Nephron progenitor cell (in vitro differentiated cells): ENCODE measurements at regions not wholly inside any gene's neighbourhood (a gene's known extent, or its start where the extent isn't known, plus 50 kb on each side); places are given as distances from the start of the nearest gene placed in this dataset.

Experiments
- DNase-seq: peaks from one replicate; pipeline ENCODE4 v3.0.0; 2021
- H3K27ac Mint-ChIP-seq: 2 replicates; pipeline ENCODE4 v1.8.0; 2021; ENCODE audit warnings: mild to moderate bottlenecking, moderate library complexity, mixed read lengths
- H3K27me3 Mint-ChIP-seq: 2 replicates; pipeline ENCODE4 v1.8.0; 2021; ENCODE audit warnings: mild to moderate bottlenecking, low read depth, mixed read lengths; ENCODE audit not compliant: poor library complexity
- H3K36me3 Mint-ChIP-seq: 2 replicates; pipeline ENCODE4 v1.8.0; 2021; ENCODE audit warnings: low read depth, mixed read lengths
- H3K4me1 Mint-ChIP-seq: 2 replicates; pipeline ENCODE4 v1.8.0; 2021; ENCODE audit warnings: mixed read lengths
- H3K4me3 Mint-ChIP-seq: 2 replicates; pipeline ENCODE4 v1.8.0; 2021; ENCODE audit warnings: mild to moderate bottlenecking, moderate library complexity, mixed read lengths
- H3K9me3 Mint-ChIP-seq: 2 replicates; pipeline ENCODE4 v1.8.0; 2021; ENCODE audit warnings: mild to moderate bottlenecking, moderate library complexity, mixed read lengths
- CTCF ChIP-seq: fragments of 200-600 bp; sonication (generic); IDR thresholded peaks from 2 replicates; pipeline ENCODE4 v1.5.0; 2021; ENCODE audit warnings: antibody characterized with exemption

GRCh38 chr18:73942956-73943355, 204.7 kb downstream of the FBXO15 start:
- H3K27ac Mint-ChIP-seq: no peak overlapping the region

GRCh38 chr18:73942081-73942625, 205.5 kb downstream of the FBXO15 start:
- peaks cover 10% of the 10 kb centered on the region for H3K27me3 Mint-ChIP-seq

More at GRCh38 chr18:73942956-73943355, 204.7 kb downstream of the FBXO15 start:
- Mint-ChIP-seq H3K27me3 (peaks cover 10% of the 10 kb centered on the region), H3K4me1 (peaks cover 25% of the 10 kb centered on the region), H3K36me3 (no peaks in the 10 kb centered on the region), H3K9me3 (peaks cover 5% of the 10 kb centered on the region), H3K4me3 (no peak overlapping the region)
- TF ChIP-seq CTCF: no peak
- no peak for DNase-seq

DNA sequence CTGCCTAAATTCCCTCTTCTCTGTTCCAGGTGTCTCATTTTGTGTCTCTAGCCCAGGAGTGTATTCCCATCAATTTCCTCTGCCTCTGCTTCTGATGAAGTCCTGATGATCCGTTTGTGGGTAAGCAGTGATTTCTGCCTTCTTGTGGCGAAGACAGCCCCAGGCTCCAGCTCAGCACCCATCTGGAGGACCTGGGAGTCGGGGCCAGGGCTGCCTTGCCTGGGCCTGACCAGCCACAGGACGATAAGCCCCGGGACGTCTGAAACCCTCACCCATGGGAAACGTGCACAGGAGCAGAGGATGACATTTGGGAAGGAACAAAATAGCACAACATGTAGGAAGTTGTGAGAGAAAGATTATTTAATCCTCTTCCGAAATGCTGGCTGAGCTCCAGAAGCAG, 206.9 kb downstream of the FBXO15 start:
- no peaks in the 10 kb centered on the region for H3K9me3 Mint-ChIP-seq
- H3K4me3 Mint-ChIP-seq: no peak overlapping the region
- TF ChIP-seq CTCF: no peak
- no peak overlapping the region for H3K27ac Mint-ChIP-seq
- no peaks in the 10 kb centered on the region for H3K36me3 Mint-ChIP-seq
- peaks cover 10% of the 10 kb centered on the region for H3K27me3 Mint-ChIP-seq
- H3K4me1 Mint-ChIP-seq: peaks cover 5% of the 10 kb centered on the region
- DNase-seq: no peak

More at GRCh38 chr18:73942081-73942625, 205.5 kb downstream of the FBXO15 start:
- Mint-ChIP-seq H3K9me3 (no peaks in the 10 kb centered on the region), H3K4me1 (peaks cover 17% of the 10 kb centered on the region), H3K4me3 (no peak overlapping the region), H3K36me3 (no peaks in the 10 kb centered on the region), H3K27ac (no peak overlapping the region)
- no peak for TF ChIP-seq CTCF
- no peak for DNase-seq

- no peak overlapping the region for H3K27ac Mint-ChIP-seq
- H3K4me3 Mint-ChIP-seq: no peak overlapping the region
- H3K4me1 Mint-ChIP-seq: peaks cover 5% of the 10 kb centered on the region
- no peaks in the 10 kb centered on the region for H3K36me3 Mint-ChIP-seq
- peaks cover 10% of the 10 kb centered on the region for H3K27me3 Mint-ChIP-seq
- no peak for TF ChIP-seq CTCF
- no peaks in the 10 kb centered on the region for H3K9me3 Mint-ChIP-seq
- no peak for DNase-seq
Observed at GRCh38 chr18:73939391-73939790, 208.2 kb downstream of the FBXO15 start.

DNA sequence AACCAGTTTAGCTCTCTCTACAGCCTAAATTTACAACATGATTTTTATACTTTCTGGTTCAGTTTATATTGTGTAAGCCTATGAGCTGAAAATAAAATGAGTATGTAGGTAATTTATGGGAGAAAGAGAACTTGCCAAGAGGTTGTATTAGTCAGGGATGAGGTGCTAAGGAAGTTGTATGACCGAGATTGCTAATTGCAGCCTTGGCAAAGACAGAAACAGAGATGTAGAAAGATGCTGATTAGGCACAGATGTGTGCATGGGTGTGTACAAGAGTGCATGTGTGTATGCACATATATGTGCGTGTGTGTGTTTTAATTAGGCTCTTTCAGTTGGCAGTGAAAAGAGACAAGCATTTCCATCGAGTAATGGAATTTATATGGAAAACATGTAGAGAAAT, 213.9 kb downstream of the FBXO15 start:
- Mint-ChIP-seq H3K4me1 (no peaks in the 10 kb centered on the region), H3K36me3 (no peaks in the 10 kb centered on the region), H3K4me3 (no peak overlapping the region), H3K27ac (no peak overlapping the region), H3K9me3 (no peaks in the 10 kb centered on the region), H3K27me3 (peaks cover 3% of the 10 kb centered on the region)
- no peak for TF ChIP-seq CTCF
- DNase-seq: no peak

- no peak for DNase-seq
- Mint-ChIP-seq H3K36me3 (no peaks in the 10 kb centered on the region), H3K9me3 (no peaks in the 10 kb centered on the region), H3K4me1 (no peaks in the 10 kb centered on the region), H3K27ac (no peak overlapping the region), H3K27me3 (peaks cover 3% of the 10 kb centered on the region), H3K4me3 (no peak overlapping the region)
- no peak for TF ChIP-seq CTCF
Observed at GRCh38 chr18:73932976-73933375, 214.7 kb downstream of the FBXO15 start.
